ENCODE measurements at regions not wholly inside any gene's neighbourhood (a gene's known extent, or its start where the extent isn't known, plus 50 kb on each side); places are given as distances from the start of the nearest gene placed in this dataset.

- no peak for DNase-seq (ENCODE audit: low read depth in 2 of 2)
Observed at GRCh38 chr2:217092710-217093379, 233.0 kb upstream of the TNP1 start.

GRCh38 chr2:217091531-217091930 is 231.7 kb upstream of the TNP1 start:
- no peak for DNase-seq (ENCODE audit: low read depth in 2 of 2)

- no peak for DNase-seq (ENCODE audit: low read depth in 2 of 2)
Observed at GRCh38 chr2:217090884-217091283, 231.0 kb upstream of the TNP1 start.

GRCh38 chr2:217090024-217090473 is 230.2 kb upstream of the TNP1 start:
- DNase-seq (ENCODE audit: low read depth in 2 of 2): no peak

- DNase-seq (ENCODE audit: low read depth in 2 of 2): no peak
Observed at GRCh38 chr2:217086718-217087117, 226.9 kb upstream of the TNP1 start.

GRCh38 chr2:217086038-217086522 is 226.2 kb upstream of the TNP1 start:
- DNase-seq (ENCODE audit: low read depth in 2 of 2): peak; percentile 36 to 42

GRCh38 chr2:217085543-217085942 is 225.7 kb upstream of the TNP1 start:
- no peak for DNase-seq (ENCODE audit: low read depth in 2 of 2)

GRCh38 chr2:217081799-217082198 is 221.9 kb upstream of the TNP1 start:
- no peak for DNase-seq (ENCODE audit: low read depth in 2 of 2)

GRCh38 chr2:217079165-217079564 is 219.3 kb upstream of the TNP1 start:
- DNase-seq (ENCODE audit: low read depth in 2 of 2): no peak

GRCh38 chr2:217077831-217078407 is 218.1 kb upstream of the TNP1 start:
- DNase-seq (ENCODE audit: low read depth in 2 of 2): no peak

GRCh38 chr2:217076657-217077232 is 216.9 kb upstream of the TNP1 start:
- no peak for DNase-seq (ENCODE audit: low read depth in 2 of 2)

GRCh38 chr2:217076058-217076435 is 216.2 kb upstream of the TNP1 start:
- DNase-seq (ENCODE audit: low read depth in 2 of 2): no peak

GRCh38 chr2:217075268-217076057 is 215.6 kb upstream of the TNP1 start:
- no peak for DNase-seq (ENCODE audit: low read depth in 2 of 2)

GRCh38 chr2:217074576-217075255 is 214.9 kb upstream of the TNP1 start:
- DNase-seq (ENCODE audit: low read depth in 2 of 2): no peak

- DNase-seq (ENCODE audit: low read depth in 2 of 2): no peak
Observed at GRCh38 chr2:217071416-217071815, 211.6 kb upstream of the TNP1 start.

- DNase-seq (ENCODE audit: low read depth in 2 of 2): no peak
Observed at GRCh38 chr2:217070611-217071010, 210.7 kb upstream of the TNP1 start.

GRCh38 chr2:217070043-217070430 is 210.2 kb upstream of the TNP1 start:
- no peak for DNase-seq (ENCODE audit: low read depth in 2 of 2)

GRCh38 chr2:217069263-217070042 is 209.6 kb upstream of the TNP1 start:
- no peak for DNase-seq (ENCODE audit: low read depth in 2 of 2)

- DNase-seq (ENCODE audit: low read depth in 2 of 2): no peak
Observed at GRCh38 chr2:217068677-217069250, 208.9 kb upstream of the TNP1 start.

GRCh38 chr2:217067787-217068186 is 207.9 kb upstream of the TNP1 start:
- DNase-seq (ENCODE audit: low read depth in 2 of 2): no peak

Measured in fibroblast of skin of left biceps (primary cell).